Transverse colon (tissue), 4 donors: ENCODE measurements at regions not wholly inside any gene's neighbourhood (a gene's known extent, or its start where the extent isn't known, plus 50 kb on each side); places are given as distances from the start of the nearest gene placed in this dataset.
A peak's percentile ranks its signal among the peaks of the same experiment; 100 is the strongest.

Experiments
- DNase-seq: peaks from one replicate; pipeline ENCODE4 v3.0.0-alpha.2; 2019
- H3K27ac ChIP-seq, 4 donors: fragments of 200-600 bp; sonication (generic); 2 replicates each; pipeline ENCODE4 v1.5.1; 2016 to 2018; ENCODE audit warnings: inconsistent platforms in 4 of 4
- H3K27me3 ChIP-seq: fragments of 200-600 bp; sonication (generic); 2 replicates; pipeline ENCODE4 v1.5.1; 2017; ENCODE audit warnings: inconsistent platforms
- H3K36me3 ChIP-seq, 4 donors: fragments of 200-600 bp; sonication (generic); 2 replicates each; pipeline ENCODE4 v1.5.1; 2017 to 2019; ENCODE audit warnings: inconsistent platforms in 4 of 4
- H3K4me1 ChIP-seq, 4 donors: fragments of 200-600 bp; sonication (generic); 2 replicates each; pipeline ENCODE4 v1.5.1; 2017 to 2020; ENCODE audit warnings: inconsistent platforms in 4 of 4
- H3K4me3 ChIP-seq, 4 donors: fragments of 200-600 bp; sonication (generic); 1 replicate in 1 of 4; 2 replicates in 3 of 4; pipeline versions ENCODE4 v1.5.1 to v1.6.1; 2017 to 2019; ENCODE audit warnings: inconsistent platforms in 4 of 4
- H3K9me3 ChIP-seq, 2 donors: fragments of 200-600 bp; sonication (generic); 2 replicates each; pipeline ENCODE4 v1.5.1; 2017 to 2019; ENCODE audit warnings: inconsistent platforms in 2 of 2
- EP300 ChIP-seq: sonication (generic); formaldehyde crosslinking; IDR thresholded peaks from one replicate; pipeline ENCODE4 v1.6.1; 2017; ENCODE audit warnings: antibody characterized with exemption, low read depth
- POLR2A ChIP-seq: fragments of 450-650 bp; IDR thresholded peaks from one replicate; pipeline ENCODE4 v1.6.1; 2016; ENCODE audit warnings: antibody characterized with exemption, mild to moderate bottlenecking, moderate library complexity
- POLR2AphosphoS5 ChIP-seq, 3 donors: sonication (generic); formaldehyde crosslinking; IDR thresholded peaks; one replicate each; pipeline ENCODE4 v1.6.1; 2016; ENCODE audit warnings: antibody characterized with exemption in 3 of 3
- WGBS, 2 donors: methylation state at CpG; one replicate each; pipeline ENCODE4 v1.1.5; 2018; ENCODE audit warnings: low coverage in 1 of 2; 5-methylcytosine and 5-hydroxymethylcytosine counted together
- in situ Hi-C, 4 donors: fragments of 200-750 bp; cut with MboI; loops; one replicate each; pipeline versions ENCODE4 v1.15.0 to v1.15.1; 2017; ENCODE audit warnings: low sequenced_read_pairs in 3 of 4, low pct_ligation_motif_present in 1 of 4, low pct_unique_long_range_greater_than_20kb in 1 of 4
- intact Hi-C: fragments of 100-400 bp; cut with DNase I; formaldehyde crosslinking; loops from one replicate; pipeline ENCODE4 v1.15.1; 2023; ENCODE audit warnings: low total_unique reads
- TF ChIP-seq, protein P1 (sequence below), 5 experiments: fragments of 200-600 bp in 3 of 5; fragments of 450-650 bp in 2 of 5; sonication (generic) in 3 of 5; IDR thresholded peaks; 1 replicate in 2 of 5; 2 replicates in 3 of 5; pipeline ENCODE4 v1.5.1; 2016 to 2017; ENCODE audit warnings: antibody characterized with exemption in 5 of 5, inconsistent platforms in 3 of 5, mild to moderate bottlenecking in 2 of 5, moderate library complexity in 1 of 5

DNA sequence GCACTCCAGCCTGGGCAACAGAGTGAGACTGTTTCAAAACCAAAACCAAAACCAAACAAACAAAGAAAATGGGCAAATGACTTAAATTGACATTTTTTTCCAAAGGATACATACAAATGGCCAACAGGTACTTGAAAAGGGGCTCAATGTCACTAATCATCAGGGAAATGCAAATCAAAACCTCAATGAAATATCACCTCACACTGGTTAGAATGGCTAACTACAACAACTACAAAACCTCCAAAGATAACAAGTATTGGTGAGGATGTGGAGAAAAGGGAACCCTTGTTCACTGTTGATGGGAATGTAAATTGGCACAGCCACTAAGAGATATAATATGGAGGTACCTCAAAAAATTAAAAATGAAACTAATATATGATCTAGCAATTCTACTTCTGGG, 213.2 kb upstream of the HS6ST1 start:
- no peaks in the 10 kb centered on the region for H3K27me3 ChIP-seq
- no peaks in the 10 kb centered on the region for H3K9me3 ChIP-seq
- TF ChIP-seq, protein P1, sequence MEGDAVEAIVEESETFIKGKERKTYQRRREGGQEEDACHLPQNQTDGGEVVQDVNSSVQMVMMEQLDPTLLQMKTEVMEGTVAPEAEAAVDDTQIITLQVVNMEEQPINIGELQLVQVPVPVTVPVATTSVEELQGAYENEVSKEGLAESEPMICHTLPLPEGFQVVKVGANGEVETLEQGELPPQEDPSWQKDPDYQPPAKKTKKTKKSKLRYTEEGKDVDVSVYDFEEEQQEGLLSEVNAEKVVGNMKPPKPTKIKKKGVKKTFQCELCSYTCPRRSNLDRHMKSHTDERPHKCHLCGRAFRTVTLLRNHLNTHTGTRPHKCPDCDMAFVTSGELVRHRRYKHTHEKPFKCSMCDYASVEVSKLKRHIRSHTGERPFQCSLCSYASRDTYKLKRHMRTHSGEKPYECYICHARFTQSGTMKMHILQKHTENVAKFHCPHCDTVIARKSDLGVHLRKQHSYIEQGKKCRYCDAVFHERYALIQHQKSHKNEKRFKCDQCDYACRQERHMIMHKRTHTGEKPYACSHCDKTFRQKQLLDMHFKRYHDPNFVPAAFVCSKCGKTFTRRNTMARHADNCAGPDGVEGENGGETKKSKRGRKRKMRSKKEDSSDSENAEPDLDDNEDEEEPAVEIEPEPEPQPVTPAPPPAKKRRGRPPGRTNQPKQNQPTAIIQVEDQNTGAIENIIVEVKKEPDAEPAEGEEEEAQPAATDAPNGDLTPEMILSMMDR (IDR thresholded peaks at IDR 0.05), result peak in 1 of 5 experiments; percentile 24
- TF ChIP-seq POLR2AphosphoS5 (IDR thresholded peaks at IDR 0.05), result no peak
- H3K4me1 ChIP-seq, result no peaks in the 10 kb centered on the region
- no peak overlapping the region for H3K27ac ChIP-seq
- no peaks in the 10 kb centered on the region for H3K36me3 ChIP-seq
- H3K4me3 ChIP-seq, result no peak overlapping the region
- no peak for DNase-seq
- in situ Hi-C loops, result no loop called here
- intact Hi-C loops, result no loop called here

DNA sequence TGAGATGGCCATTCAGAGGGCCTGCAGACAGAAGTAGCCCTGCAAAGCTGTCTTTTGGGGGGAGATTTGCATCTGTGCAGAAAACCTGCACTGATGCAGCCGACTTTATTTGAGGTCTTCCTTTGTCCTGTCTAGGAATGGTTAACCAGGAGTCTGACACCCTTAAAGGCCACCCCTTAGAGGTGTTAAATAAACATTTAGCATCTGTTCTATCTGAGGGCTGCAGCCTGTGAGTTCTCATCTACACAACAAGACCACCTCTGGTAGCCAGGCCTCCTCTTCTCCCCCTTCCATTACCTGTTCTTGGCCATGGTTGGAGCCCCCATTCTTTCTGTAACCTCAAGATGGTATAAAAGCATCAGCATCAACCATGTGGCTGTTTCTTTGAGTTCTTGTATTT, 214.4 kb upstream of the HS6ST1 start:
- no peaks in the 10 kb centered on the region for H3K4me1 ChIP-seq
- WGBS, 2 donors, result 33% methylated on average over 1 of the region's 1 CpG; no CpG with 5 or more reads in 1 of the 2 donors
- H3K9me3 ChIP-seq, result no peaks in the 10 kb centered on the region
- H3K27ac ChIP-seq, result no peak overlapping the region
- H3K36me3 ChIP-seq, result no peaks in the 10 kb centered on the region
- in situ Hi-C loops, result no loop called here
- H3K4me3 ChIP-seq, result no peak overlapping the region
- H3K27me3 ChIP-seq, result no peaks in the 10 kb centered on the region
- TF ChIP-seq POLR2A (no peak), EP300 (no peak), POLR2AphosphoS5 (IDR thresholded peaks at IDR 0.05) (no peak)
- TF ChIP-seq, protein P1 (IDR thresholded peaks at IDR 0.05), result no peak
- DNase-seq, result no peak
- intact Hi-C loops, result no loop called here

DNA sequence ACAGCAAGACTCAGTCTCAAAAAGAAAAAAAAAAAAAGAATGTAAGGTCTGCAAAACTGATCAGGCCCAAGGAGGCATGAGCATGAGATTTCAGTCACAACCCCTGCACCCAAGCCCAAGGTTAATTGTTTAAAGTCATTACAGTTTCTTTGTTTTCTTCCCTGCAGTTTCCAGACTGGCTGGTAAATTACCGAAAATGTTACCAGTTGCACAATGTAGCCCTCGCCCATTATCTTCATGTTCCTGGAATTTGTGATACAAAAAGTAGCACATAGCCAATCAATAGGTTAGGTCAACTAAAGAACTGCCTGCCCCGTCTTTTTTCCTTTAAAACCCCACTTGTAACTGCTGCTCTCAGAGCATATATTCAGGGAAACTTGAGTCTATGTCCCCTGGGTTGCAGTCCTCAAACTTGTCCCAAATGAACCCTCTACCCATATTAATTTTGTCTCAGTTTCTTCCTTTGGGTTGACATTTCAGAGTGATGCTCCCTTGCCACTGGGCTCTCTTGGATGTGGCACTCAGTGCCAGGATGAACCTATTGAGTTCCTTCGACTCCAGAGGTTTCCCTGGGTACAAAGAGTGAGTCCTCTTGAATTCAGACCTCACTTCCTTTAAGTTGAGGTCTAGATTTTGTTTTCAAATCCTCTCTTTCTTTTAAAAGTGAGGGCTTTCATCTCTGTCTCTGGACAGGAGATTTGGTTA, 216.2 kb upstream of the HS6ST1 start:
- intact Hi-C loops (no loop called here), in situ Hi-C loops (no loop called here)
- H3K4me3 ChIP-seq, result no peak overlapping the region
- H3K27ac ChIP-seq, result no peak overlapping the region
- DNase-seq, result no peak
- no peak for TF ChIP-seq EP300
- TF ChIP-seq POLR2AphosphoS5 (IDR thresholded peaks at IDR 0.05), result no peak
- no peak for TF ChIP-seq POLR2A
- TF ChIP-seq, protein P1 (IDR thresholded peaks at IDR 0.05), result no peak
- 76 to 85% methylated on average over 3 to 4 of the region's 4 CpGs for WGBS, 2 donors
- no peaks in the 10 kb centered on the region for H3K36me3 ChIP-seq
- no peaks in the 10 kb centered on the region for H3K9me3 ChIP-seq
- no peaks in the 10 kb centered on the region for H3K27me3 ChIP-seq
- no peaks in the 10 kb centered on the region for H3K4me1 ChIP-seq

DNA sequence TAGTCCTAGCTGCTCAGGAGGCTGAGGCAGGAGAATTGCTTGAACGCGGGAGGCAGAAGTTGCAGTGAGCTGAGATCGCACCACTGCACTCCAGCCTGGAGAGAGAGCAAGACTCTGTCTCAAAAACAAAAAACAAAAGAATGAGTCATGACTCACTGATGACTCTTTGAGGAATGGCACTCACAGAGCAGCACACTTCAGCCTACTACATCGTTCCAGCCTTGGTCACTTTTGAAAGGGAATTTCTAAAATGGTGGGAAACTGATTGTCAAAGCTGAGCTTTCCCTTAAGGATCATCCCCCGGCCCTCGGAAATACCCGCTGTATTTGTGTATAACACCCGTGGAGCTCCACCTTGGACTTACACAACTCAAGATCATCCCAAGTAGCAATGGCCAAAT, 217.3 kb upstream of the HS6ST1 start:
- TF ChIP-seq POLR2AphosphoS5 (IDR thresholded peaks at IDR 0.05) (no peak), POLR2A (no peak), EP300 (no peak)
- TF ChIP-seq, protein P1 (IDR thresholded peaks at IDR 0.05), result no peak
- H3K36me3 ChIP-seq, result no peaks in the 10 kb centered on the region
- H3K27me3 ChIP-seq, result no peaks in the 10 kb centered on the region
- WGBS, 2 donors, result 87 to 89% methylated on average over 8 of the region's 8 CpGs
- no peak overlapping the region for H3K4me3 ChIP-seq
- DNase-seq, result no peak
- H3K9me3 ChIP-seq, result no peaks in the 10 kb centered on the region
- intact Hi-C loops, result no loop called here
- in situ Hi-C loops, result no loop called here
- no peak overlapping the region for H3K27ac ChIP-seq
- no peaks in the 10 kb centered on the region for H3K4me1 ChIP-seq
